ENCODE measurements at regions not wholly inside any gene's neighbourhood (a gene's known extent, or its start where the extent isn't known, plus 50 kb on each side); places are given as distances from the start of the nearest gene placed in this dataset.
A peak's percentile ranks its signal among the peaks of the same experiment; 100 is the strongest.

DNA sequence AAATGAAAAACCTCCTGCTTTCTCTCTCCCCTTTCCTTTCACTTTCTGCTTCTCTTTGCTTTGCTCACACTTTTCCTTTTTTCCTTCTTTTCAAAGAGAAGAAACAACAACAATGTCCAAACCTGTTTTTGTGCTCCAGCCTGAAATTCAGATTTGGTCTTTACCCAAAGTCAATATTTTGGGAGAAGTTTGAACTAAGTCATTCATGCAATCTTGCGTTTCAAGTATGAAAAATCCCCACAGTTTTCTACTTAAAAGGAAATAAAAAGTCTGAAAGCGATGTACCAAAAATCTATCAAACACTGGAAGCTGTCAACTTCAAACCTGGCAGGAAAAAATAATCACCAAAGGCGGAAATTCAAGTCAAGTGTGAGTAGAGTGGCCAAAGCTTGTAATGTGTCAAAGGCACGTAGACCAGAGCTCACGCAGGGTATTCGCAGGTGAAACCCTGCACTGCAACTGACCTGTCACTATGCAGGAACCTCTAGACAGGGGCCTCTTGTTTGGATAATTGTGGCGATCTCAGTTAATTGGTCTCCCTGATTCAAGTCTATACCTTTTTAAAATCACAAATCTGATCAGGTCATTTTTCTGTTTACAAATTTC is 118.8 kb upstream of the GALNT15 start:
- TF ChIP-seq, protein P1, sequence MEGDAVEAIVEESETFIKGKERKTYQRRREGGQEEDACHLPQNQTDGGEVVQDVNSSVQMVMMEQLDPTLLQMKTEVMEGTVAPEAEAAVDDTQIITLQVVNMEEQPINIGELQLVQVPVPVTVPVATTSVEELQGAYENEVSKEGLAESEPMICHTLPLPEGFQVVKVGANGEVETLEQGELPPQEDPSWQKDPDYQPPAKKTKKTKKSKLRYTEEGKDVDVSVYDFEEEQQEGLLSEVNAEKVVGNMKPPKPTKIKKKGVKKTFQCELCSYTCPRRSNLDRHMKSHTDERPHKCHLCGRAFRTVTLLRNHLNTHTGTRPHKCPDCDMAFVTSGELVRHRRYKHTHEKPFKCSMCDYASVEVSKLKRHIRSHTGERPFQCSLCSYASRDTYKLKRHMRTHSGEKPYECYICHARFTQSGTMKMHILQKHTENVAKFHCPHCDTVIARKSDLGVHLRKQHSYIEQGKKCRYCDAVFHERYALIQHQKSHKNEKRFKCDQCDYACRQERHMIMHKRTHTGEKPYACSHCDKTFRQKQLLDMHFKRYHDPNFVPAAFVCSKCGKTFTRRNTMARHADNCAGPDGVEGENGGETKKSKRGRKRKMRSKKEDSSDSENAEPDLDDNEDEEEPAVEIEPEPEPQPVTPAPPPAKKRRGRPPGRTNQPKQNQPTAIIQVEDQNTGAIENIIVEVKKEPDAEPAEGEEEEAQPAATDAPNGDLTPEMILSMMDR (IDR thresholded peaks at IDR 0.05): no peak
- no peak for TF ChIP-seq EP300 (IDR thresholded peaks at IDR 0.05; ENCODE audit: low read depth)
- TF ChIP-seq POLR2A (IDR thresholded peaks at IDR 0.05): no peak
- no peak for TF ChIP-seq POLR2AphosphoS5 (IDR thresholded peaks at IDR 0.05)

DNA sequence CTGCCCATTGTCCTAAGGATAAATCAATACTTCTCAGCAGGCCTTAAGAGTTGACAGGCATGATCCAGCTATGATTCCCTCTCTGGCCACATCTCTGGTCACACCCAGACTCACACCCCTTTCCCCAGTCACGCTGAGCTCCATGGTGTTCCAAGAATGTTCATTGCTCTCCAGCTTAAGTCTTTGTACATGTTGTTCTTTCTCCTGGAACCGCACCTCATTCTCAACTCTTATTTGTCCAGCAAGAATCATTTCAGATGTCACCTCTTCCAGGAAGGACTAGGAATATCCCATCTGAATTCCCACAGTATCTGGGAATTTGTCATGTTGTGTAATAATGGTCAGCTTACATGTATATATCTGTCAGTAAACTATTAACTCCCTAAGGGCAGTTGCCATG is 118.3 kb upstream of the GALNT15 start:
- Histone ChIP-seq H3K27me3 (no peaks in the 10 kb centered on the region), H3K9me3 (no peaks in the 10 kb centered on the region), H3K4me1 (peaks cover 0 to 6% (median 3%) of the 10 kb centered on the region in 4 donors), H3K4me3 (no peak overlapping the region), H3K27ac (peak overlapping the region in 2 of 4 donors; percentile 1 to 53), H3K36me3 (no peaks in the 10 kb centered on the region)
- in situ Hi-C loops (cut with MboI; ENCODE audit: low pct_ligation_motif_present in 1 of 4, low pct_unique_long_range_greater_than_20kb in 1 of 4, low sequenced_read_pairs in 3 of 4) (loop anchor here in 1 of 4 donors (10.0 kb wide), 1 partner anchor 189 kb away; no protein-coding TSS in a partner anchor), intact Hi-C loops (cut with DNase I; ENCODE audit: low total_unique reads) (no loop called here)
- TF ChIP-seq, protein P1 (IDR thresholded peaks at IDR 0.05): no peak
- peak in 2 of 3 donors; percentile 29 to 62 for TF ChIP-seq POLR2AphosphoS5 (IDR thresholded peaks at IDR 0.05)
- WGBS, 2 donors (ENCODE audit: low coverage in 1 of 2): 56 to 77% methylated on average over 2 of the region's 2 CpGs
- peak; percentile 27 for DNase-seq

More for the DNA sequence above, 118.8 kb upstream of the GALNT15 start:
- Histone ChIP-seq H3K4me3 (no peak overlapping the region), H3K27ac (peak overlapping the region in 2 of 4 donors; percentile 1 to 53), H3K9me3 (no peaks in the 10 kb centered on the region), H3K36me3 (no peaks in the 10 kb centered on the region), H3K4me1 (peaks cover 0 to 5% (median 2%) of the 10 kb centered on the region in 4 donors), H3K27me3 (no peaks in the 10 kb centered on the region)
- intact Hi-C loops (cut with DNase I; ENCODE audit: low total_unique reads): no loop called here
- 67 to 74% methylated on average over 5 to 7 of the region's 7 CpGs for WGBS, 2 donors (ENCODE audit: low coverage in 1 of 2)
- in situ Hi-C loops (cut with MboI; ENCODE audit: low pct_ligation_motif_present in 1 of 4, low pct_unique_long_range_greater_than_20kb in 1 of 4, low sequenced_read_pairs in 3 of 4): loop anchor here in 1 of 4 donors (10.0 kb wide), 1 partner anchor 189 kb away; no protein-coding TSS in a partner anchor
- DNase-seq: no peak

DNA sequence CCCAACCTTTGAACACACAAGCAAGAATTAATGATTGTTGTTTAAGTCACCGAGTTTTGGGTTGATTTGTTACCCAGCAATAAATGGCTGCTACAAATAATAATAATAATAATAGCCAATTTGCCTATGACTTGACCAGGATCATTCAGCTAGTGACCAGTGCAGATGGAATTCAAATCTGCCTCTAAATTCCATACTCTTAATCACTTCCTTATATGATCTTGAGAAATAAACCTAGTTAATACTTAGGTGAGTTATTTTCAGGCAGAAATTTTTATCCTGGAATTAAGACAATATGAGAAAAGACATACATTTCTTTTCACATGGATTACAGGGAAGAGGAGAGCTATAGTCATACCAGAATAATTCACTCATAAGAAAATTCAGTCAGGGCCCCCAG is 116.0 kb upstream of the GALNT15 start:
- in situ Hi-C loops (cut with MboI; ENCODE audit: low pct_ligation_motif_present in 1 of 4, low pct_unique_long_range_greater_than_20kb in 1 of 4, low sequenced_read_pairs in 3 of 4): loop anchor here in 1 of 4 donors (10.0 kb wide), 1 partner anchor 186 kb away; no protein-coding TSS in a partner anchor
- intact Hi-C loops (cut with DNase I; ENCODE audit: low total_unique reads): no loop called here

DNA sequence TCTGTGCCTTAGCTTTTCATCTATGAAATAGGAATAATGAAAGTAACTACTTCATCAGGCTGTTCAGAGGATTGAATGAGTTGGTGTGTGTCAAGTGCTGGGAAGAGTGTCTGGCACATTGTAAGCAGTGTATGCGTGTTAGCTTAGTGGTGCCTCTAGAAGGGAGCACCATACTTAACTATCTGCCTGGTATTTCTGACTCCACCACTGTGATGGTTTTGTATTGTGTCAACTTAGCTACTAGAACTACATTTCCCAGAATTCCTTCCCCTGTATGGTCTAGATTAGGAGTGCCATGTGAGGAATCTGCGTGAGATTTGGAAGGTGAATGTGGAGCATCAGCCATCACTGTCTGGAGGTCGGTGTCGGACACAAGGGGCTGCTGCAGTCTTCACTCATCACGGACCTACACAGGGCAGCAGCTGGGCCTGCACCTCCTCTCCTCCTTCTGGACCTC is 115.4 kb upstream of the GALNT15 start:
- in situ Hi-C loops (cut with MboI; ENCODE audit: low pct_ligation_motif_present in 1 of 4, low pct_unique_long_range_greater_than_20kb in 1 of 4, low sequenced_read_pairs in 3 of 4) (loop anchor here in 1 of 4 donors (10.0 kb wide), 1 partner anchor 186 kb away; no protein-coding TSS in a partner anchor), intact Hi-C loops (cut with DNase I; ENCODE audit: low total_unique reads) (no loop called here)
- H3K27me3 ChIP-seq: no peaks in the 10 kb centered on the region
- no peaks in the 10 kb centered on the region for H3K36me3 ChIP-seq
- TF ChIP-seq, protein P1 (IDR thresholded peaks at IDR 0.05): no peak
- TF ChIP-seq EP300 (IDR thresholded peaks at IDR 0.05; ENCODE audit: low read depth): no peak
- no peak for TF ChIP-seq POLR2A (IDR thresholded peaks at IDR 0.05)
- TF ChIP-seq POLR2AphosphoS5 (IDR thresholded peaks at IDR 0.05): no peak
- H3K4me1 ChIP-seq: peaks cover 0 to 6% (median 3%) of the 10 kb centered on the region in 4 donors
- H3K9me3 ChIP-seq: no peaks in the 10 kb centered on the region
- WGBS, 2 donors (ENCODE audit: low coverage in 1 of 2): 89 to 93% methylated on average over 1 to 5 of the region's 5 CpGs
- peak overlapping the region; percentile 44 to 68 (median 64) for H3K27ac ChIP-seq
- H3K4me3 ChIP-seq: no peak overlapping the region
- no peak for DNase-seq

More for the DNA sequence above, 116.0 kb upstream of the GALNT15 start:
- Histone ChIP-seq H3K27ac (peak overlapping the region; percentile 38 to 68 (median 54)), H3K9me3 (no peaks in the 10 kb centered on the region), H3K27me3 (no peaks in the 10 kb centered on the region), H3K4me1 (peaks cover 0 to 6% (median 3%) of the 10 kb centered on the region in 4 donors), H3K4me3 (no peak overlapping the region), H3K36me3 (no peaks in the 10 kb centered on the region)
- WGBS, 2 donors (ENCODE audit: low coverage in 1 of 2): 33 to 65% methylated on average over 1 of the region's 1 CpG
- no peak for TF ChIP-seq POLR2A (IDR thresholded peaks at IDR 0.05)
- TF ChIP-seq, protein P1 (IDR thresholded peaks at IDR 0.05): no peak
- no peak for TF ChIP-seq EP300 (IDR thresholded peaks at IDR 0.05; ENCODE audit: low read depth)
- no peak for TF ChIP-seq POLR2AphosphoS5 (IDR thresholded peaks at IDR 0.05)
- DNase-seq: no peak

All from transverse colon (tissue), 4 donors.